Activated naive CD4-positive, alpha-beta T cell treated with anti-CD3 and anti-CD28 coated beads, Interleukin-2, amount 10 ng/mL, durations not matched to agents 7 days and 5 days (primary cell): ENCODE measurements at regions not wholly inside any gene's neighbourhood (a gene's known extent, or its start where the extent isn't known, plus 50 kb on each side); places are given as distances from the start of the nearest gene placed in this dataset.
A peak's percentile ranks its signal among the peaks of the same experiment; 100 is the strongest.

ENCODE experiments used
- CTCF ChIA-PET: fragments of 350-600 bp; sonication (Branson Sonifier 250); formaldehyde crosslinking; loops from one replicate; lab custom pipeline; 2021; ENCODE audit warnings: antibody characterized with exemption; lab: Charles Lee
- DNase-seq: peaks from one replicate; pipeline ENCODE4 v3.0.0-alpha.2; 2020
- H3K27ac Mint-ChIP-seq: one replicate; pipeline ENCODE4 v1.8.0; 2021; ENCODE audit warnings: mild to moderate bottlenecking, moderate library complexity, mixed read lengths
- H3K27me3 Mint-ChIP-seq: one replicate; pipeline ENCODE4 v1.8.0; 2021; ENCODE audit warnings: mild to moderate bottlenecking, mixed read lengths
- H3K36me3 Mint-ChIP-seq: one replicate; pipeline ENCODE4 v1.8.0; 2021; ENCODE audit warnings: mixed read lengths
- H3K4me1 Mint-ChIP-seq: one replicate; pipeline ENCODE4 v1.8.0; 2021; ENCODE audit warnings: mixed read lengths
- H3K4me3 Mint-ChIP-seq: one replicate; pipeline ENCODE4 v1.8.0; 2021; ENCODE audit warnings: mild to moderate bottlenecking, moderate library complexity, mixed read lengths
- H3K9me3 Mint-ChIP-seq: one replicate; pipeline ENCODE4 v1.8.0; 2021; ENCODE audit warnings: mixed read lengths

DNA sequence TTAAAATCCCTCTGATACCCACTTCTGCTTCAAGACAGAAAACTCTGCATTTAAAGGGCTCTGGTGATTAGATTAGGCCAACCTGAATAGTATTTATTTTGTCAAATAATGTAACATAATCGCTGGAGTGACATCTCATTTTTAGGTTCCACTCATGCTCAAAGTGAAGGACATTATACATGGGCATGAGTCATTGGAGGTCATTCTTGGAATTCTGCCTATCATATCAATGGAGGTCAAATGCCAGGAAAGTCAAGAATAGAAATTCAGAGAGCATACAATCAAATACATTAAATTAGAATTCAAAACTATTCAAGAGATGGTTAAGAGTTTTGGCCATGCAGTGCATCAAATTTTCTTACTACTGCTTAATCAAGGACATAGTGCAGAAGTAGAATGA lies 50.8 kb upstream of the PRSS1 start:
- no peak for DNase-seq
- H3K36me3 Mint-ChIP-seq = peaks cover 8% of the 10 kb centered on the region
- no peaks in the 10 kb centered on the region for H3K9me3 Mint-ChIP-seq
- H3K27ac Mint-ChIP-seq = no peak overlapping the region
- CTCF ChIA-PET = no interaction called here
- peaks cover 45% of the 10 kb centered on the region for H3K4me1 Mint-ChIP-seq
- no peaks in the 10 kb centered on the region for H3K27me3 Mint-ChIP-seq
- no peak overlapping the region for H3K4me3 Mint-ChIP-seq

- Mint-ChIP-seq H3K4me1 (peaks cover 40% of the 10 kb centered on the region), H3K9me3 (no peaks in the 10 kb centered on the region), H3K4me3 (no peak overlapping the region), H3K36me3 (peaks cover 8% of the 10 kb centered on the region), H3K27me3 (no peaks in the 10 kb centered on the region), H3K27ac (no peak overlapping the region)
- CTCF ChIA-PET = no interaction called here
- no peak for DNase-seq
Observed at GRCh38 chr7:142697270-142697669, 52.0 kb upstream of the PRSS1 start.

GRCh38 chr7:142696456-142697179 lies 52.7 kb upstream of the PRSS1 start:
- peaks cover 8% of the 10 kb centered on the region for H3K36me3 Mint-ChIP-seq
- no peak overlapping the region for H3K4me3 Mint-ChIP-seq
- peaks cover 38% of the 10 kb centered on the region for H3K4me1 Mint-ChIP-seq
- no peak overlapping the region for H3K27ac Mint-ChIP-seq
- H3K27me3 Mint-ChIP-seq = no peaks in the 10 kb centered on the region
- CTCF ChIA-PET = no interaction called here
- no peak for DNase-seq
- H3K9me3 Mint-ChIP-seq = no peaks in the 10 kb centered on the region

- peaks cover 34% of the 10 kb centered on the region for H3K4me1 Mint-ChIP-seq
- H3K36me3 Mint-ChIP-seq = peaks cover 6% of the 10 kb centered on the region
- DNase-seq = no peak
- H3K27me3 Mint-ChIP-seq = no peaks in the 10 kb centered on the region
- CTCF ChIA-PET = interaction anchor here (1.1 kb wide), 1 partner anchor 89 kb away, joined by 3 read pairs; no protein-coding TSS in a partner anchor
- H3K9me3 Mint-ChIP-seq = no peaks in the 10 kb centered on the region
- H3K4me3 Mint-ChIP-seq = no peak overlapping the region
- no peak overlapping the region for H3K27ac Mint-ChIP-seq
Observed at GRCh38 chr7:142693911-142694310, 55.4 kb upstream of the PRSS1 start.

DNA sequence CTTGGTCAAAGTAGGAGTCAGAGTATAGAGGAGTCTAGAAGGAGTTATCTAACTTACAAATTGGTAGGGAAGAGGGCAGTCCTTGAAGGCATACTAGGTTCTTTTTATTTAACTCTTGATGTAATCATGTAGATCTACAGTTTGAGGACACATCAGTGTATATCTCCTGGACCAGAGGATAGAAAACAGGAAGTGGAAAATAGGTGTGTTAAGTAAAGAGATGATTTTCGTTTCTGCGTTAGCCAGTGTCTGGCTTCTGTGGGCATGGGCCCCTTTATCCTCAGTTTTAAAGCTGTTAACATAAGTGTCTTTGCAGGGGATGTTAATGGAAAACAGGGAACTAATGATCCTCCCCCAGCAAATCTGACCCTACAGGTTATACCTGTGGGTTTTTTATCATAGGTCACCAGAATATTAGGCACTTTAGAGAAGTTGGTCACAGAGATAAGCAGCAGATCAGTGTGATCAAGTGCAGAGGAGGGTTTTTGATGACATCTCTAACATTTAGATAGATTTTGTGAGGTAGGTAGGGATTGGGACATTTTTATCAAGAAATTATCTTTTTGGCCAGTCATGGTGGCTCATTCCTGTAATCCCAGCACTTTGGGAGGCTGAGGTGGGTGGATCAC lies 58.6 kb upstream of the PRSS1 start:
- peaks cover 3% of the 10 kb centered on the region for H3K36me3 Mint-ChIP-seq
- H3K9me3 Mint-ChIP-seq = no peaks in the 10 kb centered on the region
- no peak overlapping the region for H3K4me3 Mint-ChIP-seq
- CTCF ChIA-PET = interaction anchor here (2.6 kb wide), 1 partner anchor 92 kb away, joined by 14 read pairs; no protein-coding TSS in a partner anchor
- peaks cover 41% of the 10 kb centered on the region for H3K4me1 Mint-ChIP-seq
- no peak for DNase-seq
- H3K27ac Mint-ChIP-seq = peak overlapping the region; percentile 80
- no peaks in the 10 kb centered on the region for H3K27me3 Mint-ChIP-seq

DNA sequence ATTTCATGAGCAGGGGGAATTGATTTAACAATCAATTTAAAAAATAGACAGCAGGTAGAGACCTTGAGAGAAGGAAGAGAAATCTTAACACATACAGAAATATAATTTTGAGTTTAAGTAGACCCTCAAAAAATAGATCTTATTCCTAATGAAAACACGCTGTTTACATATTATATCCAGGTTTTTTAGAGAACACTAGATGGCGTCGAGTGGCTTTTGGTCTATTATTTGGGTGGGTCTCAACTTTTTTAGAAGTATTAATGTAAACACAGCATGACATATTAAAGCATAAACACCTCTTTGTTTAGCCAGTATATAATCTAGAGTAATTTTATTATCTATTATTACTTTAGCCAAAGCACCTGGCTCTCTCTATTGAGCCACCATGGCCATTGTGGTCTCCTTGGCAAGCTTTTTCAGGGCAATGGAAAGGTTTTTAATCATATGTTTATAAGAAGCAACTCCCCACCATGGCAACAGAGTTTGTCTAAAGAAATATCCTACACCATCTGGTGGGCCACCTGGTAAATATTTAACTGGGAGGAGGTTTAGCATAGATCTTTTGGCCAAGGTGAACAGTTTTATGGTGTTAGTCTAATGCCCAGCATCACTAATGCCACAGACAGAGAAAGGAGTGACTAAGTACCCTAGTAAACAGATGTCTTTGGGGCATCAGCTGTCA lies 59.7 kb upstream of the PRSS1 start:
- H3K27me3 Mint-ChIP-seq = no peaks in the 10 kb centered on the region
- H3K4me1 Mint-ChIP-seq = peaks cover 41% of the 10 kb centered on the region
- CTCF ChIA-PET = interaction anchor here (1.3 to 2.6 kb wide), 3 partner anchors 19 to 93 kb away, joined by 3 to 14 read pairs (median 8); no protein-coding TSS in a partner anchor
- H3K36me3 Mint-ChIP-seq = peaks cover 2% of the 10 kb centered on the region
- H3K27ac Mint-ChIP-seq = peak overlapping the region; percentile 74
- no peak for DNase-seq
- H3K9me3 Mint-ChIP-seq = no peaks in the 10 kb centered on the region
- no peak overlapping the region for H3K4me3 Mint-ChIP-seq

DNA sequence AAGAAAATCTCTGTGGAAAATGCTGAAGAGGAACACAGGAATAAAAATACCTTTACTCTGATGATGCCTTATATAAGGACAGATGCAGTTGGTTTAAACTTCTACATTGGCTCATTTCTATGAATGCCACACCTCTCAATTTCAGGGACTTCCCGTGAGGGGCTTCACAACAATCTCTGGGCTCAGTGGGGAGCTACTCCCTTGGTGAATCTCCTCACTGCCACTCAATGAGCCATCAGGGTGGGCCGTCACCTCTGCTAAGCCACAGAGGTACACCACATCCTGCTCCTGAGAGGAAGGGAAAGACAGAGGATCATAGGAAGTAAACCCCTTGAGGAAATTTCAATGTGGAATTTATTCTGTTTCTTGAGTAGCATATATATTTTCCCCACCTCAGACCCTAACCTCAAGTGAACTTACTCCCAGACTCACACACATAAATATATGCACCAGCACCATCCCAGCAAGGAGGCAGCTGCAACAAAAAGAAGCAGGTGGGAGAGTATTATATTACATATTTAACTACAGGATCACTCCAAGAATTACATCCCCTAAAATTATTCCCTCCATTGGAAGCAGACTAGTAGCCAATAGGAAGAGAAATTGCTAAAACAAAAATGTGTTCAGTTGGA lies 63.3 kb upstream of the PRSS1 start:
- Mint-ChIP-seq H3K27me3 (no peaks in the 10 kb centered on the region), H3K9me3 (no peaks in the 10 kb centered on the region), H3K4me1 (peaks cover 52% of the 10 kb centered on the region), H3K36me3 (no peaks in the 10 kb centered on the region), H3K4me3 (no peak overlapping the region), H3K27ac (no peak overlapping the region)
- CTCF ChIA-PET = interaction anchor here (1.0 kb wide), 2 partner anchors 28 to 97 kb away, joined by 3 to 4 read pairs; no protein-coding TSS in a partner anchor
- DNase-seq = no peak

- no peak for DNase-seq
- H3K9me3 Mint-ChIP-seq = no peaks in the 10 kb centered on the region
- H3K4me1 Mint-ChIP-seq = peaks cover 31% of the 10 kb centered on the region
- no peak overlapping the region for H3K27ac Mint-ChIP-seq
- H3K4me3 Mint-ChIP-seq = no peak overlapping the region
- CTCF ChIA-PET = interaction anchor here (1.0 kb wide), 1 partner anchor 129 kb away, joined by 5 read pairs; no protein-coding TSS in a partner anchor
- peaks cover 2% of the 10 kb centered on the region for H3K36me3 Mint-ChIP-seq
- H3K27me3 Mint-ChIP-seq = no peaks in the 10 kb centered on the region
Observed at GRCh38 chr7:142681314-142682092, 67.8 kb upstream of the PRSS1 start.

- Mint-ChIP-seq H3K4me1 (peaks cover 36% of the 10 kb centered on the region), H3K4me3 (no peak overlapping the region), H3K36me3 (no peaks in the 10 kb centered on the region), H3K27ac (no peak overlapping the region), H3K27me3 (no peaks in the 10 kb centered on the region), H3K9me3 (no peaks in the 10 kb centered on the region)
- DNase-seq = no peak
- CTCF ChIA-PET = interaction anchor here (0.8 to 7.2 kb wide), 3 partner anchors 82 to 127 kb away, joined by 3 to 66 read pairs (median 4); no protein-coding TSS in a partner anchor
Observed at GRCh38 chr7:142671506-142671905, 77.8 kb upstream of the PRSS1 start.

DNA sequence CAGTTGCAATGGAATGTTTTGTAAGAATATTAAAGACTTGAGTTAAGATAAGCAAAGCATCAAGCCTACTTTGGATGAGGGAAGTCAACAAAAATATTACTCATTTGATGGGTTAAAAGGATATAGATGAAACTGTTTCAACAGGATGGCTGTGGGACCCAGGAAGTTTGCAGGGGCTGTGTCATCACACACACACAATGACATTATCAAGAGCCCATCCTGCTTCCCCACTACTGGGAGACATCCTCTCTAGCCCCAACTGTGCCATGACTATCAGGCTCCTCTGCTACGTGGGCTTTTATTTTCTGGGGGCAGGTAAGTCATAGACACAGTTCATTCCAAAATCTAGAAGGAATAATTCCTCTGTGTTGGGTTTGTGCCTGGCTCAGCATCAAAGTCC lies 78.8 kb upstream of the PRSS1 start:
- Mint-ChIP-seq H3K36me3 (no peaks in the 10 kb centered on the region), H3K9me3 (no peaks in the 10 kb centered on the region), H3K4me1 (peaks cover 36% of the 10 kb centered on the region), H3K27ac (no peak overlapping the region), H3K27me3 (no peaks in the 10 kb centered on the region), H3K4me3 (no peak overlapping the region)
- CTCF ChIA-PET = interaction anchor here (0.6 to 7.2 kb wide), 6 partner anchors 18 to 165 kb away, joined by 3 to 66 read pairs (median 3); no protein-coding TSS in a partner anchor
- no peak for DNase-seq

GRCh38 chr7:142669074-142669654 lies 80.1 kb upstream of the PRSS1 start:
- Mint-ChIP-seq H3K27ac (no peak overlapping the region), H3K9me3 (no peaks in the 10 kb centered on the region), H3K4me3 (no peak overlapping the region), H3K27me3 (no peaks in the 10 kb centered on the region), H3K4me1 (peaks cover 36% of the 10 kb centered on the region), H3K36me3 (no peaks in the 10 kb centered on the region)
- no peak for DNase-seq
- CTCF ChIA-PET = interaction anchor here (0.9 to 7.2 kb wide), 3 partner anchors 114 to 144 kb away, joined by 3 to 66 read pairs (median 3); no protein-coding TSS in a partner anchor

GRCh38 chr7:142668495-142668894 lies 80.8 kb upstream of the PRSS1 start:
- peaks cover 36% of the 10 kb centered on the region for H3K4me1 Mint-ChIP-seq
- H3K27ac Mint-ChIP-seq = no peak overlapping the region
- no peak overlapping the region for H3K4me3 Mint-ChIP-seq
- CTCF ChIA-PET = interaction anchor here (0.9 to 7.2 kb wide), 3 partner anchors 115 to 145 kb away, joined by 3 to 66 read pairs (median 3); no protein-coding TSS in a partner anchor
- no peak for DNase-seq
- H3K36me3 Mint-ChIP-seq = no peaks in the 10 kb centered on the region
- no peaks in the 10 kb centered on the region for H3K27me3 Mint-ChIP-seq
- H3K9me3 Mint-ChIP-seq = no peaks in the 10 kb centered on the region

DNA sequence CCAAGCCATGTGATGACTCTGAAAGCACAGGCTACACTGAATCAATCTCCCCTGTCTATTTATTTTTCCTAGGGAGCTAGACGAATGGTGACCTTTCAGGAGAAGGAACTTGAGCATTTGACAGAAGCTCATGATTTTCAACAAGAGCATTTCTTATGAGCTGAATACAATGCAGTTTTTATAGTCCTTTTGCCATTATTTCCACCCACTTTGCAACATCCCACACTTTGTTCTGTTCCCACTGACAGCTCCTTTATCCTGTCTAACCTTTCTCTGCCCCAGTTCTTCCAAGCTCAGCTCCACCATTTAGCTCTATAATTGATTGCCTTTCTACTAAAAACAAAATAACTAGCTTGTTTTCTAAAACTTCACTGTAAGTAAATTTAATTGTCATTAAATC lies 91.9 kb upstream of the PRSS1 start:
- Mint-ChIP-seq H3K9me3 (no peaks in the 10 kb centered on the region), H3K4me1 (no peaks in the 10 kb centered on the region), H3K4me3 (no peak overlapping the region), H3K36me3 (no peaks in the 10 kb centered on the region), H3K27ac (no peak overlapping the region), H3K27me3 (peaks cover 20% of the 10 kb centered on the region)
- no peak for DNase-seq
- CTCF ChIA-PET = no interaction called here
